HG03159 (cell line): ENCODE measurements at regions not wholly inside any gene's neighbourhood (a gene's known extent, or its start where the extent isn't known, plus 50 kb on each side); places are given as distances from the start of the nearest gene placed in this dataset.
"Not testable (repeated sequence)": the region's sequence is repeated elsewhere in the genome, so short reads cannot be mapped to it uniquely, and the experiment has no call there.

Source experiments
- ATAC-seq: cut with Tn5 transposase; IDR thresholded peaks from one replicate; pipeline ENCODE4 v1.9.1; 2021; ENCODE audit warnings: mild to moderate bottlenecking, moderate library complexity; ENCODE audit not compliant: unreplicated experiment

DNA sequence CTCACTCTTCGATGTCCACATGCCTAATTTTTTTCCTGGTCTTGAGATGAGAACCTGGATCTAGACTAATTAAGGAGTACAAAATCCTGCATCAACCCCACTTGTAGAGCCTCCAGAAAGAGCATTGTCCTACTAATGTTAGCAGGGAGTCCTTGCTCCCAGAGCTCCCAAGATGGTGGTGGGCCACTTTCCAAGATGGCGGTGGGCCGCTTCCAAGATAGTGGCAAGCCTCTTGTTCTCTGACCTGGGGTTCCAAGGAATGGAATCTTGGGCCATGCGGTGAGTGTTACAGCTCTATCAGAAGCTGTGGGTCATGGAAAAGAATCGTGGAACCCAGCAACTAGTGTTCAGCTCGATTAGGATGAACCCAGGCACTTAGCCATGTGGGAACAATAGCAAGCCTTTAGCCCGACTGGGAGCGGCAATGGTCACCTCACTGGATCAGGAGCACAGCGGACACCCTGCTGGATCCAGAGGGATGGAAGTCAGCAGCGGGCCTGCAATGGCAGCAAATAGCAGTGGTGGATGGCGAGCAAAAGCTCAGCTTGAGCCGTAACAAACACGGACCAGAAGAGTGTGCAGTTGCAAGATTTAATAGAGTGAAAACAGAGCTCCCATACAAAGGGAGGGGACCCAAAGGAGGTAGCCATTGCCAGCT, 1997.5 kb upstream of the RAG2 start:
- not testable (repeated sequence) for ATAC-seq

DNA sequence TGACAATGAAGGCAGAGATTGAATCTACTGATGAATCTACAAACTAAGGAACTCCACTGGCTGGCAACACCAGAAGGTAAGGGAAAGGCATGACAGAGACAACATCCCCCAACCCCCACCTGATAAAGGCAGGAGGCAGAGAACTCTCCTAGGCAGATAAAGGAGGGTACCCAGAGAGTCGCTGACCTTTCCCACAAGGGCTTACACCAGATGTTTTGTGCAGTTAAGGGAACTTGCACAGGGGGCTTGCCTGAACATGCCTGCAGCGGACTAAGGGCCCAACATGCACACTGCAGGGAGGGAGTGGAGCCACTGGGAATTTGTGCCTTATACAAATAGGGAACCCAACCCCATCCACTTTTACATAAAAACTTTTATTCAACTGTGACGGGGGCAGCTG, 1996.9 kb upstream of the RAG2 start:
- ATAC-seq, result no peak

DNA sequence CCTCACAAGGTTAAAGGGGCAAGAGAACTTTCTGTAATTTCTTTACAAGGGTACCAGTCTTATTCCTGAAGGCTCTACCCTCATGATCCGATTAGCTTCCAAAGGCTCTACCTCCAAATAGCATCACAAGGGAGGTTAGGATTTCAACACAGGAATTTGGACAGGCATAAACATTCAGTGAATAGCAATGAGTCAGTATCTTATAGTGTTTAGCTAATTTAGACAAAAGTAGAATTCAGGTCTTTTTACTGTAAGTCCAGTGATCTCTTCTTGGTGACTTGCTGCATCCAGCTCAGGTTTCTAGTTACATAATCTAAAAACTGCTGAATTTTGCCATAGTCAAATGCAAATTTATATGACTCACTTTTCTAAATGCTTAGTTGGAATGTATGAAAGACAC, 1995.6 kb upstream of the RAG2 start:
- ATAC-seq, result no peak

DNA sequence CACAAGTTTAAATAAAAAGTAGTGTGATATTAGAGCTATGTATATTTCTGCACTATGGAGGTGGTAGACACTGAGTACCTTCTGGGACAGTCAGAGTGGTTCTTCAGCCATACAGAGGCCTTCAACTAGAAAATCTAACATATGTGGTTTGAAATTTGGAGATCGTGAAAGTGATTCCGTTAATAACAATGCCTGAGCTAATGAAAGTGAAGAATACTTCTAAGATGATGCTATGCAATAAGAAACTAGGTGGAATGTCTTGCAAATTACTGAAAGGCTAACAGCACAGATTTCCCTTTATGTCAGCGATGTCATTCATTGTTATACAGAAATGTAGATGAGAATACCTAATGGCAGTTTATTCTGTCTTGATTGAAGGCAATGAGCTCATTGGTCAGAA, 1984.7 kb upstream of the RAG2 start:
- no peak for ATAC-seq

DNA sequence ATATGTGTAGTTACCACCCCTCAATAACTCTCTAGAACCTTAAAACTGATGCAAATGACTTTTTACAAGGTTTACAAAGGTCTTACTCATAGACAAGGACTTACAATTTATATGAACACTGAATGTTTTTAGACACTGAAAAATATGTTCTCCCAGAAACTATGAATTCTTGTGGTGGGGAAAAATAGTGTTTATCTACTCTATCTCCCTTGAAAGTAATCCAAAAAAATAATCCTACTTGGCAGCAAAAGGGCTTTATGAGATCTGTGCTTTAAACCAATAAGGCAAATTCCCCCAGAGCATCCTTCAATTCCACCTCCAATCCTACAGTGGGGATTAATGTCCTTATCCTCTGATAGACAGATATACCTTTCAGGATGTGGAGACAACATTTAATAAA, 1984.1 kb upstream of the RAG2 start:
- no peak for ATAC-seq

- no peak for ATAC-seq
These were observed 1979.7 kb upstream of the RAG2 start for GRCh38 chr11:38577769-38578168.

DNA sequence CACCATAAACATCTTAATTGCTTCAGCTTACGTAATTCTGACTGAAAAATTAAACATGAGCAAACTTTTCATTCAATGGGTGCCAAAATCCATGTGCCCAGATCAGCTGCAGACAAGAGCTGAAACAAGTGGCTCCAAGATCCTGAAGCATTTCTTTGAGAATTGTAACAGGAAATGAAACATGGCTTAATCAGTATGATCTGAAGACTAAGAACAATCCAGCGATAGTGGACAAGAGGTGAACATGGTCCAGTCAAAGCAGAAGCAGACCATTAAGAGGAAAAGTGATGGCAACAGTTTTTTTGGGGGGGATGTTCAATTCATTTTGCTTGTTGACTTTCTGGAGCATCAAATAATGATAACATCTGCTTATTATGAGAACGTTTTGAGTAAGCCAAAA, 1964.5 kb upstream of the RAG2 start:
- no peak for ATAC-seq

- ATAC-seq, result no peak
These were observed 1955.1 kb upstream of the RAG2 start for GRCh38 chr11:38553148-38553547.

- ATAC-seq, result no peak
These were observed 1949.4 kb upstream of the RAG2 start for GRCh38 chr11:38547462-38547861.

DNA sequence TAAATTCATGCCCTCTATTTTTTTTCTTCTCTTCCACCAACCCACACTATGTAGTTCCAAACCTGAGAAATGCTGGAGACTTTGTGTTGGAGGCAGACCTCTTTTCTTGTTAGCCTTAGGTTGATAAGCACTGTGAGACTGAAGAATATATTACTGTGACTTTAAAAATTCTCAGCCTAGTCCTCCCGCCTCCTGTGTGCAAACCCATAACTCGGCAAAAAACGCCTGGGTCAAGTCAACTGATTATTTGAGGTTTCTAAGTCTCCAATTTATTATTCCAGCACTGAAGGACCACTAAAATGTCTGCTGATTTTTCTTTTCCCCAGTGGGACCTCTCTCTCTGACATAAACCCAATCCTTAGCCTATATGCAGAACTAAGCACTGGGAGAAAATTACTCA, 1946.0 kb upstream of the RAG2 start:
- ATAC-seq, result no peak

- no peak for ATAC-seq
These were observed 1945.3 kb upstream of the RAG2 start for GRCh38 chr11:38543311-38543710.

- ATAC-seq, result no peak
These were observed 1941.0 kb upstream of the RAG2 start for GRCh38 chr11:38538866-38539680.

DNA sequence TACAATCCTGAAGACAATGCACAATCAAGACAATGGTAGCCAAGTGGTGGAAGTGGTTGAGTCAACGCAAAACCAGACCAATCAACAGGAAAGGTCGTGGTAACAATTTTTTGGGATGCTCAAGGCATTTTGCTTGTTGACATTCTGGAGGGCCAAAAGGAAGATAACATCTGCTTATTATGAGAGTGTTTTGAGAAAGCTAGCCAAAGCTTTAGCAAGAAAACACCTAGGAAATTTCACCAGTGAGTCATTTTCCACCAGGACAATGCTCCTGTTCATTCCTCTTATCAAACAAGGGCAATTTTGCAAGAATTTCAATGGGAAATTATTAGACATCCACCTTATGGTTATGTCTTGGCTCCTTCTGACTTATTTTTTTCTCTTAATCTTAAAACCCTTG, 1932.2 kb upstream of the RAG2 start:
- ATAC-seq, result no peak

GRCh38 chr11:38524945-38525344, 1926.9 kb upstream of the RAG2 start:
- ATAC-seq, result no peak

GRCh38 chr11:38517991-38518390, 1920.0 kb upstream of the RAG2 start:
- ATAC-seq, result no peak

GRCh38 chr11:38512830-38513229, 1914.8 kb upstream of the RAG2 start:
- ATAC-seq, result not testable (repeated sequence)

- no peak for ATAC-seq
These were observed 1912.0 kb upstream of the RAG2 start for GRCh38 chr11:38510041-38510440.

- no peak for ATAC-seq
These were observed 1905.8 kb upstream of the RAG2 start for GRCh38 chr11:38503876-38504275.

- ATAC-seq, result no peak
These were observed 1900.7 kb upstream of the RAG2 start for GRCh38 chr11:38498721-38499120.

DNA sequence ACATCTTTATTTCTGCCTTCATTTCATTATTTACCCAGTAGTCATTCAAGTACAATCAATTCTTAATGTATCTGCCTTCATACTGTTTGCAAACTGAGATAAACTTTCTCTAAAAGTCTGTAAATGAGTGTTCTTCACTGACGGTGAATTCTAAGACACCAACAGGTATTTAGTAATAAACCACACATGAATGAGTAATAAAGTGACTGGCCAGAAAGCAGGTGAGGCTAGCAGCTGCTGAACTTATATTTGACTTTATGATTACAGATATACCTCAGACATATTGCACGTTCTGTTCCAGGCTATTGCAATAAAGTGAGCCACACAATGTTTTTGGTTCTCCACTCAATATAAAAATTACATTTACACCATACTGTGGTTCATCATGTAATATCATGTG, 1894.0 kb upstream of the RAG2 start:
- ATAC-seq, result no peak

GRCh38 chr11:38481391-38481790, 1883.4 kb upstream of the RAG2 start:
- no peak for ATAC-seq

DNA sequence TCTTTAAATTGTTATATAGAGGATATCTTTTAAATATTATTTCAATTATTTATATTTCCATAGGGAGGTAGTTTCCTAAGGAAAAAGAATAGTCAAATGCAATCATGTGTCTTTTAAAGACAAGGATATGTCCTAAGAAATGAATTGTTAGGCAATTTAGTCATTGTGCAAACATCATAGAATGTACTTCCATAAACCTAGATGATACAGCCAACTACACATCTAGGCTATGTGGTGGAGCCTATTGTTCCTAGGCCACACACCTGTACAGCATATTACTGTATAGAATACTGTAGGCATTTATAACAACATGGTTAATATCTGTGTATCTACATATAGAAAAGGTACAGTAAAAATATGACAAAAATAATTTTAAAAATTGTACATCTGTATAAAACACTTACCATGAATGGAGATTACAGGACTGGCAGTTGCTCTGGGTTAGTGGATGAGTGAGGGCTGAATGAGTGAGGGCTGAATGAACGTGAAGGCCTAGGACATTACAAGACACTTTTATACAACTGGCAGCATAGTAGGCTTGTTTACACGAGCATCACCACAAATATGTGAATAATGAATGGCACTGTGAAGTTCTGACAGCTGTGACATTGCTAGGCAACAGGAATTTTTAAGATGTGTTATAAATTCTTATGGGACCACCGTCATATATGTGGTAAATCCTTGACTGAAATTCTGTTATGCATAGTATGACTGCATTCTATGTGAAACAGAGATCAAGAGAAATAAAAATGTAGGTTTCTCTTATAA, 1879.0 kb upstream of the RAG2 start:
- no peak for ATAC-seq
